ENCODE measurements at regions not wholly inside any gene's neighbourhood (a gene's known extent, or its start where the extent isn't known, plus 50 kb on each side); places are given as distances from the start of the nearest gene placed in this dataset.
"Not testable (repeated sequence)": the region's sequence is repeated elsewhere in the genome, so short reads cannot be mapped to it uniquely, and the experiment has no call there.

DNA sequence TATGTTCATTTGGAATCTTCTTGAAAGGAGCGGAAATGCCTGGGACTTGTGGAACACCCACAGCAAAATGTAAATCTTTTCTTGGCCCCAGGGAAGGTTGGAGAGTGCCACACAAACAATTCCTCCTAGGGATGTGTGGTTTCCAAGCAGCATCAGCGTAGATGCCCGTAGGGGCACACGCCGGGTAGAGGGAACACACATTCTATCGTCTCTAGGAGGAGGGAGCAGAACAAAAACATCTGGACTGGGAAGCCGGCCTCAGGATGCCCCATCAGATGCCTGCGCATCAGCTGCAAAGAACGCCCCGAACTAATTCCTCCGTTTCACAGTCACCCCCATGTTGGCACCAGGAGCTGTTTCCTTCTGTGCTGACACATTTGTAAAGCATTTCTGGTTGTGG is 357.9 kb upstream of the ZFHX3 start:
- no peak for FAIRE-seq
- Histone ChIP-seq H3K4me3 (ENCODE audit: low read depth, low read length) (no peak overlapping the region), H3K27me3 (ENCODE audit: control insufficient read depth, insufficient read depth, low read length) (no peaks in the 10 kb centered on the region), H3K36me3 (ENCODE audit: control insufficient read depth, insufficient read depth, low read length) (no peaks in the 10 kb centered on the region)
- TF ChIP-seq, protein P1, sequence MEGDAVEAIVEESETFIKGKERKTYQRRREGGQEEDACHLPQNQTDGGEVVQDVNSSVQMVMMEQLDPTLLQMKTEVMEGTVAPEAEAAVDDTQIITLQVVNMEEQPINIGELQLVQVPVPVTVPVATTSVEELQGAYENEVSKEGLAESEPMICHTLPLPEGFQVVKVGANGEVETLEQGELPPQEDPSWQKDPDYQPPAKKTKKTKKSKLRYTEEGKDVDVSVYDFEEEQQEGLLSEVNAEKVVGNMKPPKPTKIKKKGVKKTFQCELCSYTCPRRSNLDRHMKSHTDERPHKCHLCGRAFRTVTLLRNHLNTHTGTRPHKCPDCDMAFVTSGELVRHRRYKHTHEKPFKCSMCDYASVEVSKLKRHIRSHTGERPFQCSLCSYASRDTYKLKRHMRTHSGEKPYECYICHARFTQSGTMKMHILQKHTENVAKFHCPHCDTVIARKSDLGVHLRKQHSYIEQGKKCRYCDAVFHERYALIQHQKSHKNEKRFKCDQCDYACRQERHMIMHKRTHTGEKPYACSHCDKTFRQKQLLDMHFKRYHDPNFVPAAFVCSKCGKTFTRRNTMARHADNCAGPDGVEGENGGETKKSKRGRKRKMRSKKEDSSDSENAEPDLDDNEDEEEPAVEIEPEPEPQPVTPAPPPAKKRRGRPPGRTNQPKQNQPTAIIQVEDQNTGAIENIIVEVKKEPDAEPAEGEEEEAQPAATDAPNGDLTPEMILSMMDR (IDR thresholded peaks at IDR 0.05; ENCODE audit: insufficient read depth, low read length, severe bottlenecking): no peak
- DNase-seq (ENCODE audit: low read depth): no peak

GRCh38 chr16:73404001-73404400 is 356.1 kb upstream of the ZFHX3 start:
- Histone ChIP-seq H3K27me3 (ENCODE audit: control insufficient read depth, insufficient read depth, low read length) (no peaks in the 10 kb centered on the region), H3K36me3 (ENCODE audit: control insufficient read depth, insufficient read depth, low read length) (no peaks in the 10 kb centered on the region), H3K4me3 (ENCODE audit: low read depth, low read length) (no peak overlapping the region)
- FAIRE-seq (no peak), DNase-seq (ENCODE audit: low read depth) (no peak)
- TF ChIP-seq, protein P1 (IDR thresholded peaks at IDR 0.05; ENCODE audit: insufficient read depth, low read length, severe bottlenecking): no peak

GRCh38 chr16:73403291-73403690 is 355.4 kb upstream of the ZFHX3 start:
- H3K27me3 ChIP-seq (ENCODE audit: control insufficient read depth, insufficient read depth, low read length): no peaks in the 10 kb centered on the region
- DNase-seq (ENCODE audit: low read depth) (no peak), FAIRE-seq (no peak)
- TF ChIP-seq, protein P1 (IDR thresholded peaks at IDR 0.05; ENCODE audit: insufficient read depth, low read length, severe bottlenecking): no peak
- no peak overlapping the region for H3K4me3 ChIP-seq (ENCODE audit: low read depth, low read length)
- no peaks in the 10 kb centered on the region for H3K36me3 ChIP-seq (ENCODE audit: control insufficient read depth, insufficient read depth, low read length)

- Histone ChIP-seq H3K4me3 (ENCODE audit: low read depth, low read length) (no peak overlapping the region), H3K36me3 (ENCODE audit: control insufficient read depth, insufficient read depth, low read length) (no peaks in the 10 kb centered on the region), H3K27me3 (ENCODE audit: control insufficient read depth, insufficient read depth, low read length) (no peaks in the 10 kb centered on the region)
- TF ChIP-seq, protein P1 (IDR thresholded peaks at IDR 0.05; ENCODE audit: insufficient read depth, low read length, severe bottlenecking): no peak
- DNase-seq (ENCODE audit: low read depth) (no peak), FAIRE-seq (no peak)
Observed at GRCh38 chr16:73400951-73401350, 353.0 kb upstream of the ZFHX3 start.

DNA sequence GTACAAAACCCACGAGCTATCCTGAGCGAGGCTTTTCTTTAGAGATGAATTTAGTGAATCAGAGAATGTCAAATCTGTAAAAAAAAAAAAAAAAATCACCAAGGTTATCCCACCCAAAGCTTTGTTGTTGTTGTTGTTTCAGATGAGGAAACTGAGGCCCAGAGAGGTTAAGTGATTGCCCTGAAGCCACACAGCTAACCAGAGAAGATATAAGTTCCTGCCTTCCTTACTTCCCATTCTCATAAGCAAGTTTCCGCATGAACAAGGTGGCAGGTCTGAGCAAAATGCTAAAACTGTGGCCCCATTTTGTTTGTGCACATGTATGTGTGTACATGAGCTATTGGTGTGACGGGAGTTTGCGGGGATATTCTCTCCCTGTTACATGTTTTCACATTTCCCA is 352.1 kb upstream of the ZFHX3 start:
- no peaks in the 10 kb centered on the region for H3K27me3 ChIP-seq (ENCODE audit: control insufficient read depth, insufficient read depth, low read length)

DNA sequence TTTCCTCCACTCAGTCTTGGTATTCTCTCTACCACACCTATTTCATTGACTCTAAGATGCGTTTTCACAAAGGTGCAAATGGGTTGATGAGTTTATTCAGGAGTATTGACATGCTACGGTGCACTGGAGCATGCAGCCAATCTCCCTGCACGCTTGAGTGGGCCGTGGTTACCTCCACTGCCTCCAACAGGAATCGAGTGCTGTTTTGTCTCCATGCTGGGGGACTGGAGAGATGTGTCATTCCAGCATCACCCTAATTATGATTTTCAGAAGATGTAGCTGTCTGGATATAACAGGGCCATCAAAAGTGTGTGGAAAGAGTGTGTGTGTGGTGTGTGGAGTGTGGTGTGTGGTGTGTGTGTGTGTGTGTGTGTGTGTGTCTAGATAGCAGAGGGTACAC is 351.6 kb upstream of the ZFHX3 start:
- no peak overlapping the region for H3K4me3 ChIP-seq (ENCODE audit: low read depth, low read length)
- TF ChIP-seq, protein P1 (IDR thresholded peaks at IDR 0.05; ENCODE audit: insufficient read depth, low read length, severe bottlenecking): no peak

More for the DNA sequence above, 352.1 kb upstream of the ZFHX3 start:
- TF ChIP-seq, protein P1 (IDR thresholded peaks at IDR 0.05; ENCODE audit: insufficient read depth, low read length, severe bottlenecking): no peak
- DNase-seq (ENCODE audit: low read depth) (no peak), FAIRE-seq (no peak)
- H3K36me3 ChIP-seq (ENCODE audit: control insufficient read depth, insufficient read depth, low read length): no peaks in the 10 kb centered on the region
- no peak overlapping the region for H3K4me3 ChIP-seq (ENCODE audit: low read depth, low read length)

GRCh38 chr16:73398604-73399003 is 350.7 kb upstream of the ZFHX3 start:
- H3K27me3 ChIP-seq (ENCODE audit: control insufficient read depth, insufficient read depth, low read length); FAIRE-seq: not testable (repeated sequence)

More for the DNA sequence above, 351.6 kb upstream of the ZFHX3 start:
- DNase-seq (ENCODE audit: low read depth) (no peak), FAIRE-seq (no peak)
- Histone ChIP-seq H3K36me3 (ENCODE audit: control insufficient read depth, insufficient read depth, low read length) (no peaks in the 10 kb centered on the region), H3K27me3 (ENCODE audit: control insufficient read depth, insufficient read depth, low read length) (no peaks in the 10 kb centered on the region)

More at GRCh38 chr16:73398604-73399003, 350.7 kb upstream of the ZFHX3 start:
- H3K36me3 ChIP-seq (ENCODE audit: control insufficient read depth, insufficient read depth, low read length); DNase-seq (ENCODE audit: low read depth); H3K4me3 ChIP-seq (ENCODE audit: low read depth, low read length): not testable (repeated sequence)
